Peyer's patch (tissue), 4 donors: ENCODE measurements at regions not wholly inside any gene's neighbourhood (a gene's known extent, or its start where the extent isn't known, plus 50 kb on each side); places are given as distances from the start of the nearest gene placed in this dataset.

ENCODE experiments used
- POLR2A ChIP-seq, 2 donors: fragments of 450-650 bp; IDR thresholded peaks; one replicate each; pipeline ENCODE4 v1.5.1; 2017; ENCODE audit warnings: antibody characterized with exemption in 2 of 2, mild to moderate bottlenecking in 2 of 2, moderate library complexity in 2 of 2
- TF ChIP-seq, protein P1 (sequence below), 6 experiments: fragments of 450-650 bp in 4 of 6; fragments of 200-600 bp in 2 of 6; sonication (generic) in 1 of 6; IDR thresholded peaks; one replicate each; pipeline ENCODE4 v1.5.1; 2017 to 2019; ENCODE audit warnings: antibody characterized with exemption in 6 of 6, mild to moderate bottlenecking in 3 of 6, moderate library complexity in 1 of 6

DNA sequence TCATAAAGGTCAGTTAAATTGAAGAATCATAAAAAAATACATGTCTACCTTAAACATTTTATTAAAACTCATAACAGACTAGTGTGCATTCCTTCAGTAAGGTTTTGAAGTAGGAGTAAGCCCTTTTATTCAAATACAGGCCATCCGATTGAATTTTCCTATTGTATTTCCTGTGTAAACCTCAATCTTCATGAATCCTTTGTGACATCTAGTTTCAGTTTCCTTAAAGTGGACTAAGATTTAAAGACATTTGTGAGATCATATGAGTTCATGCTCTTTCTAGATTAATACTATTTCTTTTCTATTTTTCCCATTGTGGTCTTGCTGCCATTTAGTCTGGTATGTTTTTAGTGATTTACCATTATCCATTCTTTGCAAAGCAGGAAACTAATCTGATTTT is 644.7 kb upstream of the BOD1L1 start:
- TF ChIP-seq, protein P1, sequence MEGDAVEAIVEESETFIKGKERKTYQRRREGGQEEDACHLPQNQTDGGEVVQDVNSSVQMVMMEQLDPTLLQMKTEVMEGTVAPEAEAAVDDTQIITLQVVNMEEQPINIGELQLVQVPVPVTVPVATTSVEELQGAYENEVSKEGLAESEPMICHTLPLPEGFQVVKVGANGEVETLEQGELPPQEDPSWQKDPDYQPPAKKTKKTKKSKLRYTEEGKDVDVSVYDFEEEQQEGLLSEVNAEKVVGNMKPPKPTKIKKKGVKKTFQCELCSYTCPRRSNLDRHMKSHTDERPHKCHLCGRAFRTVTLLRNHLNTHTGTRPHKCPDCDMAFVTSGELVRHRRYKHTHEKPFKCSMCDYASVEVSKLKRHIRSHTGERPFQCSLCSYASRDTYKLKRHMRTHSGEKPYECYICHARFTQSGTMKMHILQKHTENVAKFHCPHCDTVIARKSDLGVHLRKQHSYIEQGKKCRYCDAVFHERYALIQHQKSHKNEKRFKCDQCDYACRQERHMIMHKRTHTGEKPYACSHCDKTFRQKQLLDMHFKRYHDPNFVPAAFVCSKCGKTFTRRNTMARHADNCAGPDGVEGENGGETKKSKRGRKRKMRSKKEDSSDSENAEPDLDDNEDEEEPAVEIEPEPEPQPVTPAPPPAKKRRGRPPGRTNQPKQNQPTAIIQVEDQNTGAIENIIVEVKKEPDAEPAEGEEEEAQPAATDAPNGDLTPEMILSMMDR (IDR thresholded peaks at IDR 0.05), result no peak
- TF ChIP-seq POLR2A (IDR thresholded peaks at IDR 0.05), result no peak
